ACC112 (cell line): ENCODE measurements at regions not wholly inside any gene's neighbourhood (a gene's known extent, or its start where the extent isn't known, plus 50 kb on each side); places are given as distances from the start of the nearest gene placed in this dataset.
"Not testable (repeated sequence)": the region's sequence is repeated elsewhere in the genome, so short reads cannot be mapped to it uniquely, and the experiment has no call there.

Source experiments
- H2AFZ ChIP-seq: fragments of 200-600 bp; sonication (generic); one replicate; pipeline ENCODE4 v1.6.0; 2017; ENCODE audit warnings: antibody characterized with exemption, low read length; ENCODE audit not compliant: unreplicated experiment
- H3K27ac ChIP-seq: fragments of 200-600 bp; sonication (generic); 2 replicates; pipeline ENCODE4 v1.5.1; 2014; ENCODE audit warnings: low read depth, mild to moderate bottlenecking, antibody characterized with exemption, low read length, moderate library complexity
- H3K27me3 ChIP-seq: fragments of 200-600 bp; sonication (generic); 2 replicates; pipeline ENCODE4 v1.6.1; 2014; ENCODE audit warnings: mild to moderate bottlenecking, antibody characterized with exemption, low read length, moderate library complexity, mixed read lengths; ENCODE audit not compliant: insufficient read depth
- H3K36me3 ChIP-seq: fragments of 200-600 bp; sonication (generic); 2 replicates; pipeline ENCODE4 v1.6.1; 2016; ENCODE audit warnings: mild to moderate bottlenecking, antibody characterized with exemption, low read length, moderate library complexity, mixed read lengths; ENCODE audit not compliant: insufficient read depth
- H3K4me1 ChIP-seq: fragments of 200-600 bp; sonication (generic); one replicate; pipeline ENCODE4 v1.6.1; 2016; ENCODE audit warnings: low read length, mixed read lengths; ENCODE audit not compliant: insufficient read depth, unreplicated experiment, control insufficient read depth
- H3K4me3 ChIP-seq: fragments of 200-600 bp; sonication (generic); 2 replicates; pipeline ENCODE4 v1.5.1; 2014; ENCODE audit warnings: mild to moderate bottlenecking, low read depth, low read length
- H3K79me2 ChIP-seq: fragments of 200-600 bp; sonication (generic); one replicate; pipeline ENCODE4 v1.6.0; 2016; ENCODE audit warnings: low read length; ENCODE audit not compliant: control insufficient read depth, unreplicated experiment, insufficient read depth

GRCh38 chr11:87575088-87575487 is 537.4 kb downstream of the TMEM135 start:
- no peaks in the 10 kb centered on the region for H3K4me1 ChIP-seq
- no peaks in the 10 kb centered on the region for H3K27me3 ChIP-seq
- H3K27ac ChIP-seq: no peak overlapping the region
- H2AFZ ChIP-seq: no peak overlapping the region
- H3K4me3 ChIP-seq: no peak overlapping the region
- no peaks in the 10 kb centered on the region for H3K36me3 ChIP-seq
- H3K79me2 ChIP-seq: no peaks in the 10 kb centered on the region

GRCh38 chr11:87574193-87574592 is 536.5 kb downstream of the TMEM135 start:
- Histone ChIP-seq H3K36me3 (no peaks in the 10 kb centered on the region), H3K4me3 (no peak overlapping the region), H3K27ac (no peak overlapping the region), H3K27me3 (no peaks in the 10 kb centered on the region), H2AFZ (no peak overlapping the region), H3K79me2 (no peaks in the 10 kb centered on the region), H3K4me1 (no peaks in the 10 kb centered on the region)

- H3K79me2 ChIP-seq: no peaks in the 10 kb centered on the region
- no peak overlapping the region for H3K27ac ChIP-seq
- no peak overlapping the region for H3K4me3 ChIP-seq
- H3K36me3 ChIP-seq: no peaks in the 10 kb centered on the region
- no peaks in the 10 kb centered on the region for H3K27me3 ChIP-seq
- no peaks in the 10 kb centered on the region for H3K4me1 ChIP-seq
- no peak overlapping the region for H2AFZ ChIP-seq
These were observed 536.0 kb downstream of the TMEM135 start for GRCh38 chr11:87573708-87574107.

GRCh38 chr11:87572881-87573280 is 535.1 kb downstream of the TMEM135 start:
- no peak overlapping the region for H2AFZ ChIP-seq
- H3K27ac ChIP-seq: no peak overlapping the region
- no peak overlapping the region for H3K4me3 ChIP-seq
- H3K27me3 ChIP-seq: no peaks in the 10 kb centered on the region
- H3K4me1 ChIP-seq: no peaks in the 10 kb centered on the region
- H3K79me2 ChIP-seq: no peaks in the 10 kb centered on the region
- H3K36me3 ChIP-seq: no peaks in the 10 kb centered on the region

GRCh38 chr11:87560352-87560751 is 522.6 kb downstream of the TMEM135 start:
- Histone ChIP-seq H3K79me2 (no peaks in the 10 kb centered on the region), H3K27ac (no peak overlapping the region), H3K27me3 (peaks cover 8% of the 10 kb centered on the region; the same call in 1 of the 2 replicates), H3K4me1 (no peaks in the 10 kb centered on the region), H2AFZ (no peak overlapping the region), H3K36me3 (no peaks in the 10 kb centered on the region), H3K4me3 (no peak overlapping the region)

- not testable (repeated sequence) for H3K27ac ChIP-seq, H2AFZ ChIP-seq, H3K4me3 ChIP-seq, H3K4me1 ChIP-seq, H3K79me2 ChIP-seq, H3K36me3 ChIP-seq, H3K27me3 ChIP-seq
These were observed 522.1 kb downstream of the TMEM135 start for GRCh38 chr11:87559852-87560251.

GRCh38 chr11:87555101-87555500 is 517.4 kb downstream of the TMEM135 start:
- Histone ChIP-seq H3K27ac (no peak overlapping the region), H3K4me3 (no peak overlapping the region)

GRCh38 chr11:87548797-87549196 is 511.1 kb downstream of the TMEM135 start:
- Histone ChIP-seq H3K27me3 (no peaks in the 10 kb centered on the region), H3K4me1 (no peaks in the 10 kb centered on the region), H3K27ac (no peak overlapping the region), H3K4me3 (no peak overlapping the region), H3K36me3 (no peaks in the 10 kb centered on the region), H3K79me2 (no peaks in the 10 kb centered on the region), H2AFZ (no peak overlapping the region)

More at GRCh38 chr11:87555101-87555500, 517.4 kb downstream of the TMEM135 start:
- H3K36me3 ChIP-seq: no peaks in the 10 kb centered on the region
- no peak overlapping the region for H2AFZ ChIP-seq
- no peaks in the 10 kb centered on the region for H3K79me2 ChIP-seq
- 0 out of 2 replicates have a peak, but pooled peaks cover 3% of the 10 kb centered on the region for H3K27me3 ChIP-seq
- no peaks in the 10 kb centered on the region for H3K4me1 ChIP-seq

- Histone ChIP-seq H2AFZ (no peak overlapping the region), H3K27me3 (no peaks in the 10 kb centered on the region), H3K4me1 (no peaks in the 10 kb centered on the region), H3K27ac (no peak overlapping the region), H3K36me3 (no peaks in the 10 kb centered on the region), H3K4me3 (no peak overlapping the region), H3K79me2 (no peaks in the 10 kb centered on the region)
These were observed 508.1 kb downstream of the TMEM135 start for GRCh38 chr11:87545858-87546257.

GRCh38 chr11:87539596-87539995 is 501.9 kb downstream of the TMEM135 start:
- Histone ChIP-seq H3K79me2 (no peaks in the 10 kb centered on the region), H3K4me3 (no peak overlapping the region), H3K4me1 (no peaks in the 10 kb centered on the region), H2AFZ (no peak overlapping the region), H3K36me3 (no peaks in the 10 kb centered on the region), H3K27me3 (peaks cover 15% of the 10 kb centered on the region), H3K27ac (no peak overlapping the region)

GRCh38 chr11:87536565-87536964 is 498.8 kb downstream of the TMEM135 start:
- no peak overlapping the region for H2AFZ ChIP-seq
- H3K4me3 ChIP-seq: no peak overlapping the region
- H3K36me3 ChIP-seq: no peaks in the 10 kb centered on the region
- no peaks in the 10 kb centered on the region for H3K79me2 ChIP-seq
- peaks cover 24% of the 10 kb centered on the region for H3K27me3 ChIP-seq
- H3K27ac ChIP-seq: no peak overlapping the region
- H3K4me1 ChIP-seq: peaks cover 4% of the 10 kb centered on the region
